ENCODE measurements at regions not wholly inside any gene's neighbourhood (a gene's known extent, or its start where the extent isn't known, plus 50 kb on each side); places are given as distances from the start of the nearest gene placed in this dataset.
"Not testable (repeated sequence)": the region's sequence is repeated elsewhere in the genome, so short reads cannot be mapped to it uniquely, and the experiment has no call there.

GRCh38 chr7:1304011-1304410 lies 71.3 kb downstream of the UNCX start:
- not testable (repeated sequence) for TF ChIP-seq CTCF, POLR2AphosphoS5, POLR2A (IDR thresholded peaks at IDR 0.05)

All from gastroesophageal sphincter (tissue), 3 donors.